ENCODE measurements at regions not wholly inside any gene's neighbourhood (a gene's known extent, or its start where the extent isn't known, plus 50 kb on each side); places are given as distances from the start of the nearest gene placed in this dataset.
"Not testable (repeated sequence)": the region's sequence is repeated elsewhere in the genome, so short reads cannot be mapped to it uniquely, and the experiment has no call there.

DNA sequence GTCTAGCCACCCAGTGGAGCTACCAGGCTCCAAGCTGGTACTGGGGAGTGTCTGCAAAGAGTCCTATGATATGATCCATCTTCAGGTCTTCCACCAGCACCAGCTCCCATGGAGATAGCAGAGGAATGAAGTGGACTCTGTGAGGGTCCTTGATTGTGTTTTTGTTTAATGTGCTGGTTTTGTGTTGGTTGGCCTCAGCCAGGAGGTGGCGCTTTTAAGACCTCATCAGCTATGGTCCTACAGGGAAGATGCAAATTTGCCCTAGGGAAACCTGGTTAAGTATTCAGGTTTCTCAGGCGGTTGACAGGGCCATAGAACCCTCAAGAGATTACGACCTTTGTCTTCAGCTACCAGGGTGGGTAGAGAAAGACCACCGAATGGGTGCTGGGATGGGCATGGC is 1141.1 kb downstream of the STIM2 start:
- no peak for DNase-seq

- DNase-seq: no peak
Observed at GRCh38 chr4:28004520-28004919, 1143.9 kb downstream of the STIM2 start.

DNA sequence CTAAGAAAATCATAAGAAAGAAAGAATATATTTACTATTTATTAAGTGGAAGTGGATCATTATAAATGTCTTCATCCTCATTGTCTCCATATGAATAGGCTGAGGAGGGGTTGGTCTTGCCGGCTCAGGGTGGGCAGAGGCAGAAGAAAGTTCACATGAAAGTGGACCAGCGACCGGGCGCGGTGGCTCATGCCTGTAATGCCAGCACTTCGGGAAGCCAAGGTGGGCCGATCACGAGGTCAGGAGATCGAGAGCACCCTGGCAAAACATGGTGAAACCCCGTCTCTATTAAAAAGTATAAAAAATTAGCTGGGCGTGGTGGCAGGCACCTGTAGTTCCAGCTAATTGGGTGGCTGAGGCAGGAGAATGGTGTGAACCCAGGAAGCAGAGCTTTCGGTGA is 1145.4 kb downstream of the STIM2 start:
- DNase-seq: no peak

DNA sequence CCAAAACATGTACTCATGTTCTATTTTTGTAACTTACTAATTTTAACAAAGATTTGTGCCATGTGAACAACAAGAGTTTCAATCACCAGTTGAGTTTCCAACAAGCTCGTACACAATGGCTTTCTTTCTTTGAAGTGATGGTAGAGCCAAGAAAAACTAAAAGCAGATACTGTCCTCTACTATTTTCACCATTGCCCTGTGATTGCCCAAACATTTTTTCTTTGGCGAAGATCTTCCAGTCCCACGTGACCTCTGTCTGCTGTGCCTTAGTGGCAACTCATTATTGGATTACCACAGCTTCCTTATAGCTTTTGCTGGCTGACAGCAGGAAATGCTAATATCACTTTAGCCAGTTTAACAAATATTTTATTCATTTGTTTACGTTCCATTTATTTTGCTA is 1147.1 kb downstream of the STIM2 start:
- no peak for DNase-seq

GRCh38 chr4:28009541-28009940 is 1148.9 kb downstream of the STIM2 start:
- no peak for DNase-seq

DNA sequence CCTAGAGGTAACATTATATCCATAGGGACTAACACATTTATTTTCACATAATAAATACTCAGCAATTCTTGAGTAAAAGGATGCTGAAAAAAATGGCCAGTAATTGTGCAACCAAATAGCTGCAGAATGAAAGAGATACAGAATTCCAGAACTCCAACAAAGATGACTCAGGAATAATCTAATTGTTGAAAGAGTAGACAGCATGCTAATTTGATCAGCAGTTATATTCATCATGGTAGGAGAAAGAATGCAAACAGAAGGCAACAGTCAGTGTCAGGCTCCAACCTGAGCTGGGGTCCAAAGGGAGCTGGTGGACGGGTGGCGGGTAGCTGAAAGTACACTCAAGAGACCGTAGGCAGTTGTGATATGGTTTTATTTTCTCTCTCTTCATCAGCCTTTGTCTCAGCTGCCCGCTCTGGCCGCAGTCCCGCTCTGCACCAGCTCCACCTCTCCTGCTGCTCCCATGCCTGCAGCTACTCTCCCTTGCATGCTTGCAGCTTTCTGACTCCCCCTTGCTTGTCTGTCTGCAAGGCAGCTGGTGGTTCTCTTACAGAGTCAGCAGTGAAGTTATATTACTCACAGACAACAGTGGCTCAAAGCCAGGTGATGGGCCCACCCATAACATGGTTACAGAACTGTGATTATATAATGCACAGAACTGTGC is 1150.1 kb downstream of the STIM2 start:
- no peak for DNase-seq

- no peak for DNase-seq
Observed at GRCh38 chr4:28014469-28014868, 1153.8 kb downstream of the STIM2 start.

GRCh38 chr4:28015996-28016395 is 1155.4 kb downstream of the STIM2 start:
- no peak for DNase-seq

DNA sequence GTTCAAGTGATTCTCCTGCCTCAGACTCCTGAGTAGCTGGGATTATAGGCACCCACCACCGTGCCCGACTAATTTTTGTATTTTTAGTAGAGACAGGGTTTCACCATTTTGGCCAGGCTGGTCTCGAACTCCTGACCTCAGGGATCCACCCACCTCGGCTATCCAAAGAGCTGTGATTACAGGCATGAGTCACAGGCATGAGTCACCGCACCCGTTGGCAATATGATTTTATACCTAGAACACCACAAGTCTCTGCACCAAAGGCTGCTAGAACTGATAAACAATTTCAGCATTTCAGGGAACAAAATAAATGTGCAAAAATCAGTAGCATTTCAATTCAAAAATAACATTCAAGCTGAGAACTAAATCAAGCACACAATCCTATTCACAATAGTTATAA is 1177.6 kb downstream of the STIM2 start:
- DNase-seq: not testable (repeated sequence)

- no peak for DNase-seq
Observed at GRCh38 chr4:28062562-28062961, 1201.9 kb downstream of the STIM2 start.

DNA sequence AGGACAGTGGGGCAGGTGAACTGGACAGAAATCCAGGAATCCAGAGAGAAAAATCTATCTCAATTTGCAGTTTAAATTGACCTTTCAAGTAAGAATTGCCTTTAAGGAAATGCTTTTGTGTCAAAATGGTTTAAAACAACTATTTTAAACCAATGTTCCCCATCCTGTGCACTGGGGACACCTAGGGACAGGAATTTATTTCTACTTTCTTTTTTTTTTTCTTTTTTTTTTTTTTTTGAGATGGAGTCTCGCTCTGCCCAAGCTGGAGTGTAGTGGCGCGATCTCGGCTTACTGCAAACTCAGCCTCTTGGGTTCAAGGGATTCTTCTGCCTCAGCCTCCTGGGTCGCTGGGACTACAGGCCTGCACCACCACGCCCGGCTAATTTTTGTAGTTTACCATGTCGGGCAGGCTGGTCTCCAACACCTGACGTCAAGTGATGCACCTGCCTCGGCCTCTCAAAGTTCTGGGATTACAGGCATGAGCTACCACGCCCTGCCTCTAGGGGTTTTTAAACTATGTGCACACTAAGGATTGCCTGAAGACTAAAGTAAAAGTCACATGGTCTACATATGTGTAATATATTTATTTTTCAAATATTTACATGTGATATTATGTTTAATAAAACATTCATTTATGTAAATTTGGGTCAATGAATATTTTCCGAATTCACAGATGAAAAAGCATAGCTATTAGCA is 1213.4 kb downstream of the STIM2 start:
- DNase-seq: no peak

DNA sequence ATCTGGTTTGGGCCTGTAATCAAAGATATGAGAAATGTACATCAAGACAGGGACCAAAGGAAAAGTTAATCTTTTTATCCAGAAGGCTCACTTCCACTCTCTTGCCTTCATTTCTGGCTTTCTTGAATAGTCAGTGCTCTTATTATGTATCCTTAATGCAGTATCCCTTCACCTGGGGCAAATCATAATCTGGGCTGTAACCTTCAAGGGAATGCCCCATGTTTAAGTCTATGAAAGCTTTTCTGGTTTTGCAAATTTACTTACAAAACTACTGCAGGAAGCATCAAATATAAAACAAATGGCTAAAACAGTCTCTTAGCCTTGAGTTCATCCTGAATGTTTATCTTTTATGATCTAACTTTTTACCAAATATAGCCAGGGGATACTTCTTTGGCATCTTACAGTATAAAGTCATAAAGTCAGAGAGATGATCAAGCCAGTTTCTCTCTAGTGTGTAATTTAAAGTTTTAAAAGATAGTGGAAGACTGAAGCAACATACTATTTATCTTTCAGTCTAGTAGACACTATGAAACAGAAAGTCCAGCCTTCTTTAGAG is 1214.8 kb downstream of the STIM2 start:
- no peak for DNase-seq

DNA sequence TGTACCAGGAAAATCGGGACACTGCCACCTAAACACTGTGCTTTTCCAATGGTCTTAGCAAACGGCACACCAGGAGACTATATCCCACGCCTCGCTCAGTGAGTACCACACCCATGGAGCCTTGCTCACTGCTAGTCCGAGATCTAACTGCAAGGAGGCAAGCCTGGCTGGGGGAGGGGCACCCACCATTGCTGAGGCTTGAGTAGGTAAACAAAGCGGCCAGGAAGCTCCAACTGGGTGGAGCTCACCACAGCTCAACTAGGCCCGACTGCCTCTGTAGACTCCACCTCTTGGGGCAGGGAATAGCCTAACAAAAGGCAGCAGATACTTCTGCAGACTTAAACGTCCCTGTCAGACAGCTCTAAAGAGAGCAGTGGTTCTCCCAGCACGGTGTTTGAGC is 1216.6 kb downstream of the STIM2 start:
- not testable (repeated sequence) for DNase-seq

DNA sequence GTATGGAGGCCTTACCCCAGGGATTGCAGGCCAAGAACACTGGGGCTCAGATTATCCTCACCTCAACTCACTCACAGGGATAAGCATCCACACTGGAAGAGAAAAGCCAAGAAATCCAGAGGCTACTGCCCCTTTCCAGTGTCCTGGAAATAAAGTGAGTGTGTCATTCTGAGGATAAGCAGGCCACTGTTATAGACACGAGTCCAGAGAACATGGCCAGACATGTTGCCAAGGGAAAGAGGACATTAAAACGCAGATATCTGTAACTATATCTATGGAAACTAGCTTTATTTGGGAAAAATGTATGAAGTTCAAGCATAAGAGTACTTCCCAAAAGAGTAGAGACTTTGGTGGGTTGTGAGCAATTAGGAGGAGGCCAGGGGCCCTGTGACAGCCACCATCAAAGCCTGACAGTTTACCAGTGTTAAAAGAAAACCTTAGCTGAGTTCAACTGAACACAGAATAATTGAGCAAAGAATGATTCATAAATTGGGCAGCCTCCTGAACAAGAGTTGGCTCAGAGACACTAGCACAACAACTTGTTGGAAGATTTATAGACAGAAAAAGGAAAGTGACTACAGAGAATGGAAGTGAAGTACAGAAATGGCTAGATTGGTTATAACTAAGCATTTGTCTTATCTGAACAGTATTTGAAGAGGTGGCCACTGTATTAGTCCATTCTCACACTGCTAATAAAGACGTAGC is 1222.2 kb downstream of the STIM2 start:
- no peak for DNase-seq

GRCh38 chr4:28092610-28093009 is 1232.0 kb downstream of the STIM2 start:
- no peak for DNase-seq

DNA sequence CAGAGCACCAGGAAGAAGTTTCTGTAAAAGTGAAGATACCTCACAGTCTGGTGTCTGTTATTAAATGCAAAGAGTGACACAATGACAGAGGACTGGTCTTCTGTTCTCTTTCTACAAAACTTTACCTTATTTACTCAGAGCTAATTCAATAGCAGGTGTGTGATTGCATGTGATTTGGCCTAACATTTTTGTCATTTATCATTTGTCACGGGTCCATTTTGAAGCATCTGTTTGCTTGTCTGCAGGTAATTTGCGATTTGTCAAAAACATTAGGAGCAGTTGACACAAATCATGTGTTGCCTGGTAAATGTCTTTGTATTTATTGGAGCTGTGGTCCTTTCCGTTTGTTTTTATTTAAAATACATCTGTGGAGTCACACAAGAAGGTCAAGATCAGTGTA is 1232.4 kb downstream of the STIM2 start:
- no peak for DNase-seq

GRCh38 chr4:28101583-28101982 is 1240.9 kb downstream of the STIM2 start:
- DNase-seq: no peak

- no peak for DNase-seq
Observed at GRCh38 chr4:28105271-28105859, 1244.7 kb downstream of the STIM2 start.

GRCh38 chr4:28106155-28106554 is 1245.5 kb downstream of the STIM2 start:
- DNase-seq: no peak

DNA sequence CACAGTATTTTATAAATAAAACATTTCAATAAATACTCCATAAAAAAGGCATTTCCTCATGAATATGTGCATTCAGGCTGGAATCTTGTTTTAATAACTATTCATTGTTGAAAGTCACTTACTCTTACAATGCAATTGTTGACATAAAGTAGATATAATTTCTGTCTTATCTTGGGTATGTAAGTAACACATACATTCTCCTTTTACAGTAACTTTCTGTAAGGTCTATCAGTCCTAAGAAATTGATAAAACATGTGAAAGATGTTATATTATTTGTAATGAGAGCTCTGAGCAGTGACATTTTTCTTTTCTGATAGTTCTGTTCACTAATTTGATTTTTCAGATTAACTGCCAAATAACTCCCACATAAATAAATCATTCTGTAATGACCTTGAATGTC is 1249.2 kb downstream of the STIM2 start:
- DNase-seq: no peak

DNA sequence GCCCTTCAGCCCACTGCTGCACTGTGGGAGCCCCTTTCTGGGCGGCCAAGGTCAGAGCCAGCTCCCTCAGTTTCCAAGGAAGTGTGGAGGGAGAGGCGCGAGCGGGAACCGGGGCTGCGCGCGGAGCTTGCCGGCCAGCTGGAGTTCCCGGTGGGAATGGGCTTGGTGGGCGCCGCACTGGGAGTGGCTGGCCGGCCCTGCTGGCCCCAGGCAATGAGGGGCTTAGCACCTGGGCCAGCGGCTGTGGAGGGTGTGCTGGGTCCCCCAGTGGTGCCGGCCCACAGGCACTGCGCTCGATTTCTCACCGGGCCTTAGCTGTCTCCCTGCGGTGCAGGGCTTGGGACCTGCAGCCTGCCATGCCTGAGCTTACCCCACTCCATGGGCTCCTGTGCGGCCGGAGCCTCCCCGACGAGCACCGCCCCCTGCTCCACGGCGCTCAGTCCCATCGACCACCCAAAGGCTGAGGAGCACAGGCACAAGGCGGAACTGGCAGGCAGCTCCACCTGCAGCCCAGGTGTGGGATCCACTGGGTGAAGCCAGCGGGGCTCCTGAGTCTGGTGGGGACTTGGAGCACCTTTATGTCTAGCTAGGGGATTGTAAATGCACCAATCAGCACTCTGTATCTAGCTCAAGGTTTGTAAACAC is 1252.2 kb downstream of the STIM2 start:
- DNase-seq: not testable (repeated sequence)

DNA sequence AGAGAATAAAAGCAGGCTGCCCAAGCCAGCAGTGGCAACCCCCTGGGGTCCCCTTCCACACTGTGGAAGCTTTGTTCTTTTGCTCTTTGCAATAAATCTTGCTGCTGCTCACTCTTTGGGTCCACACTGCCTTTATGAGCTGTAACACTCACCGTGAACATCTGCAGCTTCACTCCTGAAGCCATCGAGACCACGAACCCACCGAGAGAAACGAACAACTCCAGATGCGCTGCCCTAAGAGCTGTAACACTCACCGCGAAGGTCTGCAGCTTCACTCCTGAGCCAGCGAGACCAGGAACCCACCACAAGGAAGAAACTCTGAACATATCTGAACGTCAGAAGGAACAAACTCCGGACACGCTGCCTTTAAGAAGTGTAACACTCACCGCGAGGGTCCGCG is 1252.9 kb downstream of the STIM2 start:
- DNase-seq: not testable (repeated sequence)

DNA sequence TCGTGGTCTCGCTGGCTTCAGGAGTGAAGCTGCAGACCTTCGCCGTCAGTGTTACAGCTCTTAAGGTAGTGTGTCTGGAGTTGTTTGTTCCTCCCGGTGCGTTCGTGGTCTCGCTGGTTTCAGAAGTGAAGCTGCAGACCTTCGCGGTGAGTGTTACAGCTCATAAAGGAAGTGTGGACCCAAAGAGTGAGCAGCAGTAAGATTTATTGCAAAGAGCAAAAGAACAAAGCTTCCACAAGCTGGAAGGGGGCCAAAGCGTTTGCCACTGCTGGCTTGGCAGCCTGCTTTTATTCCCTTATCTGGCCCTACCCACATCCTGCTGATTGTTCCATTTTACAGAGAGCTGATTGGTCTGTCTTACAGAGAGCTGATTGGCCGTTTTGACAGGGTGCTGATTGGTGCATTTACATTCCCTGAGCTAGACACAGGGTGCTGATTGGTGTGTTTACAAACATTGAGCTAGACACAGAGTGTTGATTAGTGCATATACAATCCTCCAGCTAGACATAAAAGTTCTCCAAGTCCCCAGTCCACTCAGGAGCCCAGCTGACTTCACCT is 1256.0 kb downstream of the STIM2 start:
- not testable (repeated sequence) for DNase-seq

Measured in stimulated activated CD8-positive, alpha-beta memory T cell treated with anti-CD3 and anti-CD28 coated beads, Interleukin-4, amount 100 ng/mL, for 48 hours (primary cell).